NCI-H1092 (cell line): ENCODE measurements at regions not wholly inside any gene's neighbourhood (a gene's known extent, or its start where the extent isn't known, plus 50 kb on each side); places are given as distances from the start of the nearest gene placed in this dataset.
"Not testable (repeated sequence)": the region's sequence is repeated elsewhere in the genome, so short reads cannot be mapped to it uniquely, and the experiment has no call there.

Experiments used
- DNase-seq: peaks from one replicate; lab custom pipeline; 2025; lab: John Stamatoyannopoulos, UW

- DNase-seq, result no peak
Measured at GRCh38 chr12:91741932-91742331, 403.7 kb downstream of the BTG1 start.

- not testable (repeated sequence) for DNase-seq
Measured at GRCh38 chr12:91733846-91734245, 411.8 kb downstream of the BTG1 start.

DNA sequence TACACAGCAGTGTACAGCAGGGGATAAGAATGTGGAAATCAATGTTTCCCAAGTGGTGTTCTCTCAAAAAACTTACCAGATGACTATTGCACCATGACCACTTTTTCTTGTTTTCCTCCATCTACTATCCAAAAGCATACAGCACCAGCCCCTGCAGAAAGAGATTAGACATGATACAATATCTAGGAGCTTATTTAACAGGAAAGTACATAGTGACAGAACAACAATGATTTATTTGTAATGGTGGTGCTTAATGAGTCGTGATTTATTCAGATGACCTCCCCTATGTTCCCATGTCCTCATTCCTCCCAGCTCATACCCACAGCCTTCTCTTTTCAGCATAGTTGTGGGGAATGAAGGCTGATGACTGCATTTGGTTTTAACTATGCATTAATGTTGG lies 413.6 kb downstream of the BTG1 start:
- no peak for DNase-seq

DNA sequence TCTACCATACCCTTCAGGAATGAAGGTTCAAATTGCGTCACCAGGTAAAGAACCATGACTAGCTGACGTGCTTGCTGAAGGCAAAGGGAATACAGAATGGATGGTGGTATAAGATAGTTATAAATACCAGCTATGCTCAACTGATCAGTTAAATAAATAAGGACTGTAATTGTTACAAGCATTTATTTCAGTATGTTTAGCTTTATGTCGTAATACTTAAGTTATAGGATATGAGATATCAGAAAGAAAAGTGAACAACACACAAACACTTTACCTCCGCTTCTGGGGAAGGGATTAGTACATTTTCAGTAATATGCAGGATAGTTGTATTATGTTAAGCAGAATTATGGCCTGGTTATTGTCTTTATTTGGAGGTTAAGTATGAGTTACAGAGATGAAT lies 416.1 kb downstream of the BTG1 start:
- DNase-seq, result no peak

GRCh38 chr12:91723191-91723590 lies 422.5 kb downstream of the BTG1 start:
- DNase-seq, result no peak

DNA sequence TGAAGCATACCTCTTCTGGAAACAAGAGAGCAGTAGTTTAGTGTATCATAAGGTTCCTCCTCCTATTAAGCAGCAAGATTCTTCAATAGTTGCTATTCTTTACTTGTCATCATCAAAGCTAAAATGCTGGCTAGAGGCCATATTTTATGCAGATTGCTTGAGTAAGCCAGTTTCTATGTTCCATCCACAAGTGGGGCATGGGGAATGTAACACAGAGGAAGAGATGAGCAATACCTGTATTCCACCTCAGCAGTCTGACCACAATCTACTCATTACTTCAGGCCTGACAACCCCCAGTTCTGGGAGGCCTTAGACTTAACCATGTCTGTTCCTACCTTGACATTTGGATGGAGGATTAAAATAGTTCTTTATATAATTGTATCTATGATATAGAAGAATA lies 423.6 kb downstream of the BTG1 start:
- no peak for DNase-seq

DNA sequence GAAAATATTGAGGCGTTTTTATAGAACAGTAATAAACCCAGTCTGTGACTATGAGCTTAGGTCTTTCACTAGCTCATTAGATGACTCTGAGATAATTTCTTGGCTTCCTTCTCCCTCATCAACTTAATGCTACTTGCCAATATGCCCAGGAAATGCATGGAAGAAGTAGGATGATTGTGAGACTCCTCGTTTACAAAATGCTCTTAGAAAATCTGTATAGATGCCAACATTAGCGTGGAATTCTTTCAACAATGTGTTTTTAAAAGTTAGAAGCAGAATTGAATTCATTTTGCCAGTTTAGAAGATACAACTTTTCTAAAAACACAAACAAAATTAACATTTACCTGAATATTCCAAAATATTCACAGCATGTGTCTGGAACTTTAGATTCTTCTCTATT lies 424.6 kb downstream of the BTG1 start:
- DNase-seq, result no peak

DNA sequence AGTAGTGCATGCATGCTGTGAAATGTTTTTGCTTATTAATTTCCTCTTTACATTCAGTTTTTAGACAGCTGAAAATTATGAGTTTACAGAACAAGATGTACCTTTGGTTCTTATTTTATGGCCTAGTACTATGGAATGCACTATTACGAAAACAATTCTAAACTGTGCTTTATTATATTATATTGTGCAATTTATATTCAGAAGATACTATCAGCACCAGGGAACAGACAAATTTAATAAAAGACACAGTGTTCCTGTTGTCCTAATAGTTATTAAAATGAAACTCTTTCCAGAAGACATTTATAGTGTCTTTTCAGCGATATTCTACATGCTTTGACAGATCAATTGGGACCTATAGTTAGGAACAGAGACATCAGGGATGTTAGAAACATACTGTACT lies 427.3 kb downstream of the BTG1 start:
- no peak for DNase-seq

DNA sequence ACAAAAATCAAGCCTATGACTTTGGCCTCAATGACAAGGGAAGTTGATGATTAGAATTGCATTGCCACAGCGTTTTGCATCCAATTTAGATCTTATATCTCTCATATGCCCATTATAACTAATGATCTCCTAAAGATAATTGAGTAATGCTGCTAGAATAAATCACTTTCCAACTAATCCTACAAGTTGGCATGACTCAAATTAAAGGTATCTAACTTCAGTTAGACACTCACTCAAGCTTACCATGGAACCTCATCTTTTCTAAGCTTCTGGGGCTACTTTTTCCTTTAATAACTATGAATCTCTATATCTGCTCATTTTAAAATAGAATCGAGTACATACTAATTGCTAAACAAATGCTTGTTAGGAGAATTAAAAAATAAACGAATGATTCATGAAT lies 427.8 kb downstream of the BTG1 start:
- no peak for DNase-seq

- not testable (repeated sequence) for DNase-seq
Measured at GRCh38 chr12:91711925-91712324, 433.7 kb downstream of the BTG1 start.

DNA sequence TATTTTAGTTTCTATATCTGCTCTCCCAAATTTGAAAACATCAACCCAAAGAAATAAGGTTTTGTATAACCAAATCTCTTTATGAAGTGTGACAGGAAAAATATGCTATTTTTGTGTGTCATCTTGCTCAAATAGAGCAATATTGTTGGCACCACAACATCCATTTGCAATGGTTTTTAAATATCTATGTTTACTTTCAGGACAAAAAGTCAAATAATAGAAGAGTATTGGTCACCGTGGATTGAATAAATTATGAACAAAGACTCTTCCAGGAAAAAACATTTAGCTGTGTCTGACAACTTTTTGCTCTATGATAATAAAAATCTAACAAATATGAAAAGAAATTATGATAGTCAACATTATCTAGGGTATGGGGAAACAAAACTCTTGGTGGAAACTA lies 439.2 kb downstream of the BTG1 start:
- no peak for DNase-seq

DNA sequence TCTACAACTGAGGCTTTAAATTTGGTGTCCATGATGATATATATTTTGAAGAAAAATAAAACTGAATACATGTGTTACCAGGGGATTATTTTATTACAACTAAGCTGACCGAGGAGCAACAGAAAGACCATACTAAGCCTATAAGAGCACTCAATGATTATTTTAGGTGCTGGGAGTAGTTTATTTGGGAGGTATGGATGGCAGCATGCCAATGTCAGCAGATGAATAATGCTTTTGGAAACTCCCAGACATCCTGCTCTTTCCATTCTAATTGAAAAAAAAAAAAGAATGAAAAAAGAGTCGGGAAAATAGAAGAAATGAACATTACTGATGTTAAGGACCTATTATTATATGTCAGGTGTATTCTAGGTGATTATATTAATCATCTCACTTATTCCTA lies 441.2 kb downstream of the BTG1 start:
- peak; percentile 1 for DNase-seq

DNA sequence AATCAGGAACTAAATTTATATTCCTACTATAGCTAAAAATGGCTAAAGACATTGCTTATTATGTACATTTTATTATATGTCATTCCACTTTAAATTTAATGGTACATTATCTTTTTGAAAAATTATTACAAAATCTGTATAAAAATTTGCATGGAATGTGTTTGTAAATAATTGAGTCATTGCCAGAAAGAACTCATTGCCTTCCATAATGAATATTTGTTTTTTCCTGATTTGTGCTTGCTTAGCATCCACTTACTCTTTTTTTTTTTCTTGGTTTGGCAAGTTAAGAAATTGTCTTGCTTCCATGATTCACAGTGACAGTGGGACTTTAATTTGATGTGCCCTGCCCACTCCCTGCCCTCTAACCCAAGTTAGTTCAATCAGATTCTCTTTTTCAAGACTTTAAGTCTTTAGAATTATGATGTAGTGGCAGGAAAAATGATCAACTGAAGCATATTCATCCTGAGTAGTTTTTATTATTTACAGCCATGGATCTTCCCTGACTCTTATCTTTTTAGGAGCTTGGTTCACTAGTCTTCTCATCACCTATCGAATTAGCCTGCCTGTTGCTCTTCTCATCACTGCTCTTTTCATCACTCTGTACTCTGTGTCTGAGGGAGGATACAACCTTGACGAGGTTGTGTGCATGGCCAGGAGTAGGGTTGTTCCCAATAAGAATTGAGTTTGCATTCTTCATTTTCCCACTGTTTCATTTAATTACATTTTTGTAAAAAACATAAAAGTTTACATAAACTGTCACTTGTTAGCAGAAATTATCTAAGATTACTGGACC lies 442.0 kb downstream of the BTG1 start:
- no peak for DNase-seq

DNA sequence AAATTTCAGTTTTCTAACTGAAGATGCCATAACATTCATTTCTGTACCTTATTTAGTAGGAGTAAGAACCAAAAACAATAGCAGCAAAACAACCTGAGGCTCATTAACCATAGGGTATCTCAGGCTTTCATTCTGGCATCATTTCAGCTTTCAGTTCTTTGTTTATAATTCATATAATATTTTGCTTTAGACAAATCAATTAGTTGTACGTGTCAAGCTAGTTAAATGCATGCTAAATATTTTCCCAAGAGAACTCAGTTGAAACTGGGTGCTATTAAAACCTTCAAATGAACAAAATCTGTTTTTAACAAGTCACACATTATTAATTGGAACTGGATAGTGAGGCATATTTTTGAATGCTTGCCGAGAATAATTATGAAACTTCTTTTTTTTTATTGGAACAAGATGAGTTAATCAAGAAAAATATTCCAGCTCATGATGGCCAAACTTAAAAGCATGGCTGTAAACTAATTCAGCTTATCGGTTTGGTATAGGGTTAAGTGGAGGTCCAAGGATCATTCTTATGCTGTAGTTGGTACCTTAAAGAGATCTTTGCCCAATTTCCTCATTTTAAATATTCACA lies 442.7 kb downstream of the BTG1 start:
- DNase-seq, result no peak

DNA sequence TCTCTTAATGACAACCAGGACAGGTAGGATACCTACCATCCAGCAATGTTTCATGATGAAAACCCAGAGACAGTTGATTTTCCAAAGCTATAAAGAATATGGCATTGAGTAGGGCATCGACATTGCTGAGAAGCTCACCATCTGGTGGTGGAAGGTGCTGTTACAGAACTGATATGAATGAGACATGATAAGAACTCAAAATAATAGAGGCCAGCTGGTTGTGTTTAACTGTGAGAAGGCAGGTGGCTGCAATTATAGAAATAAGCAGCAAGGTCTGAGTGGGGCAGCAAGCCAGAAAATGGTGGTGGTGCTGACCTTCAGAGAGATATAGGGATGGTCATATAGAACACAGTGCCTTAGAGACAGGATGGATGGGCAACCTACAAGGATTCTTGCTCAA lies 449.7 kb downstream of the BTG1 start:
- no peak for DNase-seq

- not testable (repeated sequence) for DNase-seq
Measured at GRCh38 chr12:91695406-91695805, 450.2 kb downstream of the BTG1 start.

DNA sequence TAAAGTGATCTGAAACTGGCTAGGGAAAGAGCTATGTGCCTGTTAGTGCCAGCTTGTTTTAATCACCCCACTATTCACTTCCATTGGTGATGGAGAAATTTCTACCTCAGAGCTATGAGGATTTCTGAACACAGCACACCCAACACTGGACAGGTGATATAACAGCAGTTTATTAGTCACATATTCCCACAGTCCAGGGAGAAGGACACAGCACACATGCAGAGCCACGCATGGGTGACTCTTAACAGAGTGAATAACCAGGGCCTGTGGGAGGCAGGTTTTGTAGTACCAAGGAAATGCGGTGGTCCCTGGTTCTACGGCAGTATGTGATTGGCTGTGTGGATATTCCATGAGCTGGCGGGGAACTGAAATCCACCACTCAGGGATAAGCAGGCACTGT lies 455.1 kb downstream of the BTG1 start:
- DNase-seq, result no peak

DNA sequence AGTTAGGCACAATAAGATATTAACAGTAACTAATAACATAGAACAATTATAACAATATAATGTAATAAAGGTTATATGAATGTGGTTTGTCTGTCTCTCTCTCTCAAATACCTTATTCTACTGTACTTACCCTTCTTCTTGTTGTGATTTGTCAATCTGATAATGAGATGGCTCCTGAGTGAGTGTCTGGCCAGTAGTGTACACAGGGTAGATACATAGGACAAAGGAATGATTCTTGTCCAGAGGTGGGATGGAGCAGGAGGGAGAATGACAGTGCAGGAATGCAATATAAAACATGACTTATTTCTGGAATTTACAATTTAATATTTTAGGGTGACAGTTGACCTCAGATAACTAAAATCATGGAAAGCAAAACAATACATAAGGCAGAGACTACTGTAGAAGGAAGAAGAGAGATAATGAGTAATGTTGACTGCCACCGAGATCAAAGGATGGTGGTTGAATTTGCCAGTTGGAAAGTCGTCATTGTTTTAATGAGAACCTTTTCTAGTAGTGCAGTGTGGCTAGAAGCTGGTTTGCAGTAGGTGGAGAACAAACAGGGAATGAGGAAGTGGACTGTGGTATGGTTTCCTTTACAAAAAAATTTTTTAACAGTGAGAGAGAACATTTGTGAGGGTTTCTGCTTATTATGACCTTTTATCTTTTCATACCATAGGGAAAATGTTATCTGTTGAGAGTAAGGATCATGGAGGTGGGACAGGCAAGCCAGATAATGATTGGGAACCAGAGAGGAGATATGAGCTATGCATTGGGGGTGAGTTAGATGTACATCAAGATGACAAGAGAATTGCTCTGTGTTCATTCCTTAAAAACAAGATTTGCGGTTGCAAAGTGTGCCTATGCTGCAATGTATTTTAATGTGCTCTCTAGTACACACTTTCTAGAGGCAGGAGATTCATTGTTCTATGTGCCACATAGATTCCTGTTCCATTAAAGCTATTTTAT lies 458.3 kb downstream of the BTG1 start:
- DNase-seq, result no peak

- no peak for DNase-seq
Measured at GRCh38 chr12:91685917-91686316, 459.7 kb downstream of the BTG1 start.

DNA sequence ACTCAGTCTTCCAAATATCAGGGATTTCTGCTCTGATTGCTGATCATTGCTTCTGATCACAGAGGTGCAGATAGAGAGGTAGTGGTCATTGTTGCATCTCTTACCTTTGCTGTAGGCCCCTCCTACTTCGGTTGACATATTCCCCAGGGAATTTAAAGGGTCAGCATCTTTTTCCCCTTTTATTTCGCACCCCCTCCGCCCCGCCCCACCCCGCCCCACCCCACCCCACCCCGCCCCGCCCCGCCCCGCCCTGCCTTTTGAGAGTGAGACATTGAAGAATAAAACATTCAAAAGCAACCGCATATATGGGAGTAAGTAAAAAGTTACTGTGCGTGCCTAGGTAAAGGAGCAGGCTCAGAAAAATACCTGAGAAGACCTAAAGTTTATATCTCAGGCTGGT lies 463.9 kb downstream of the BTG1 start:
- no peak for DNase-seq

DNA sequence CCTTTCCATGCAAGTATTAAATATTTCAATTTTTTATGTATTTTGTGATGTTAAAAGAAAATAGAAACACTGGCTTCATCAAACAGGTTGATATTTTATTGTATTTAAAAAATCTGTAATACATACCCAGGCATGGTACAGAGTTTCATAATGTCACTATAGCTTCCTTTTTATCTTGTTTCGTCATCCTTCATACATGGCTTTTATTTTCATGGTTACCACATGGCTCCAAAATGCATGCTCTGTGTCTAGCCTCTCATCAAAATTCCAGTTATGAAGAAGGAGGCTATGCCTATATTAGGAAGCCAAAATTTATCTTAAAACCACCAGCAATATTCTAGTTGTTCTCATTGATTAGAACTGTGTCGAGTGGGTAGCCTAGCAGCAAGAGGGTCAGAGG lies 464.8 kb downstream of the BTG1 start:
- DNase-seq, result no peak

- no peak for DNase-seq
Measured at GRCh38 chr12:91677556-91677955, 468.1 kb downstream of the BTG1 start.

DNA sequence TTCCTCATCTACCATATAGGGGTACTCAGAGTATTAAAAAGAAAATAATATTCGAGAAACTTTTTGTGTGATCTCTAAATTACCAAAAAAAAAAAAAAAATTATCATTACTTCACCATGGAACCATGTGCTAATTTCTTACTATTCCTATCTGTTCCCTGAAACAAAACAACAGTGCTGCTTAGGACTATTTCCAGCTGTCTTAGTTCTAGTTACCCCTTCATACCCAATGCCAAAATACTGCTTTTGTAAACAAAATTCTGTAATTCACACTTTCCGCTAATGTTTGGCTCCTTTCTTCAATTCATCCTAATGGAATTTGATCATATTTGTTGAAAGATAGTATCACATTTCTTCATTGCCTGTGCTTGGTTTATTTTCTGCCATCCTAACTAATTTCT lies 470.2 kb downstream of the BTG1 start:
- DNase-seq, result no peak
